HG02798 (cell line): ENCODE measurements at regions not wholly inside any gene's neighbourhood (a gene's known extent, or its start where the extent isn't known, plus 50 kb on each side); places are given as distances from the start of the nearest gene placed in this dataset.

Source experiments
- ATAC-seq: cut with Tn5 transposase; IDR thresholded peaks from one replicate; pipeline ENCODE4 v1.9.1; 2021; ENCODE audit warnings: mild to moderate bottlenecking; ENCODE audit not compliant: unreplicated experiment, poor library complexity

- ATAC-seq: no peak
These were observed 51.2 kb upstream of the TMEM229A start for GRCh38 chr7:124084024-124084423.
